ENCODE measurements at regions not wholly inside any gene's neighbourhood (a gene's known extent, or its start where the extent isn't known, plus 50 kb on each side); places are given as distances from the start of the nearest gene placed in this dataset.

- TF ChIP-seq, protein P1, sequence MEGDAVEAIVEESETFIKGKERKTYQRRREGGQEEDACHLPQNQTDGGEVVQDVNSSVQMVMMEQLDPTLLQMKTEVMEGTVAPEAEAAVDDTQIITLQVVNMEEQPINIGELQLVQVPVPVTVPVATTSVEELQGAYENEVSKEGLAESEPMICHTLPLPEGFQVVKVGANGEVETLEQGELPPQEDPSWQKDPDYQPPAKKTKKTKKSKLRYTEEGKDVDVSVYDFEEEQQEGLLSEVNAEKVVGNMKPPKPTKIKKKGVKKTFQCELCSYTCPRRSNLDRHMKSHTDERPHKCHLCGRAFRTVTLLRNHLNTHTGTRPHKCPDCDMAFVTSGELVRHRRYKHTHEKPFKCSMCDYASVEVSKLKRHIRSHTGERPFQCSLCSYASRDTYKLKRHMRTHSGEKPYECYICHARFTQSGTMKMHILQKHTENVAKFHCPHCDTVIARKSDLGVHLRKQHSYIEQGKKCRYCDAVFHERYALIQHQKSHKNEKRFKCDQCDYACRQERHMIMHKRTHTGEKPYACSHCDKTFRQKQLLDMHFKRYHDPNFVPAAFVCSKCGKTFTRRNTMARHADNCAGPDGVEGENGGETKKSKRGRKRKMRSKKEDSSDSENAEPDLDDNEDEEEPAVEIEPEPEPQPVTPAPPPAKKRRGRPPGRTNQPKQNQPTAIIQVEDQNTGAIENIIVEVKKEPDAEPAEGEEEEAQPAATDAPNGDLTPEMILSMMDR (conservative IDR thresholded peaks at IDR 0.05): no peak
- TF ChIP-seq ZFX (IDR thresholded peaks at IDR 0.05): no peak
These were observed 61.5 kb upstream of the GHITM start for GRCh38 chr10:84077768-84078167.

Measured in C4-2B (cell line).